DOHH2 (cell line): ENCODE measurements at regions not wholly inside any gene's neighbourhood (a gene's known extent, or its start where the extent isn't known, plus 50 kb on each side); places are given as distances from the start of the nearest gene placed in this dataset.

Experiments used
- EZH2phosphoT487 ChIP-seq: fragments of 200-600 bp; sonication (generic); IDR thresholded peaks from 2 replicates; pipeline ENCODE4 v1.6.1; 2017; ENCODE audit warnings: borderline replicate concordance, mild to moderate bottlenecking, antibody characterized with exemption, low read length, moderate library complexity, mixed read lengths
- TF ChIP-seq, protein P1 (sequence below): fragments of 200-600 bp; sonication (generic); IDR thresholded peaks from one replicate; pipeline ENCODE4 v1.5.1; 2014; ENCODE audit warnings: antibody characterized with exemption, mild to moderate bottlenecking, low read depth, low read length; ENCODE audit not compliant: poor library complexity, severe bottlenecking

DNA sequence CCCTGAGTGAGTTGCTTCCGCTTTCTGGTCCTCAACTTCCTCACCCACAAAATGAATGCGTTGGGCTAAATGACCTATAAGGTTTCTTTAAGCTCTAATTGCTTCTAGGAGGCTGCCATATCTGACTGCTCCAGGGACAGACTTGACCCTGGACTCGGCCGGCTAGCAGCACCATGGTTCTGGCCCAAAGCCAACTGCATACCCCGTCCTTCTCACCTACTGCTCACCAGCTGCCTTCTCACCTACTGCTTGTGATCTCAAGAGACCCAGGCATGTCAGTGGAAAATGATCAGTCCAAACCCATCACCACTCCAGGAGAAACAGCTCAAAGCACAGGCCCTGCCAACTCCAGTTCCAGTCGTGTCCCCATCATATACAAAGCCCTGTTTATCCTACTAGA is 124.3 kb upstream of the IRX5 start:
- TF ChIP-seq, protein P1, sequence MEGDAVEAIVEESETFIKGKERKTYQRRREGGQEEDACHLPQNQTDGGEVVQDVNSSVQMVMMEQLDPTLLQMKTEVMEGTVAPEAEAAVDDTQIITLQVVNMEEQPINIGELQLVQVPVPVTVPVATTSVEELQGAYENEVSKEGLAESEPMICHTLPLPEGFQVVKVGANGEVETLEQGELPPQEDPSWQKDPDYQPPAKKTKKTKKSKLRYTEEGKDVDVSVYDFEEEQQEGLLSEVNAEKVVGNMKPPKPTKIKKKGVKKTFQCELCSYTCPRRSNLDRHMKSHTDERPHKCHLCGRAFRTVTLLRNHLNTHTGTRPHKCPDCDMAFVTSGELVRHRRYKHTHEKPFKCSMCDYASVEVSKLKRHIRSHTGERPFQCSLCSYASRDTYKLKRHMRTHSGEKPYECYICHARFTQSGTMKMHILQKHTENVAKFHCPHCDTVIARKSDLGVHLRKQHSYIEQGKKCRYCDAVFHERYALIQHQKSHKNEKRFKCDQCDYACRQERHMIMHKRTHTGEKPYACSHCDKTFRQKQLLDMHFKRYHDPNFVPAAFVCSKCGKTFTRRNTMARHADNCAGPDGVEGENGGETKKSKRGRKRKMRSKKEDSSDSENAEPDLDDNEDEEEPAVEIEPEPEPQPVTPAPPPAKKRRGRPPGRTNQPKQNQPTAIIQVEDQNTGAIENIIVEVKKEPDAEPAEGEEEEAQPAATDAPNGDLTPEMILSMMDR = no peak
- TF ChIP-seq EZH2phosphoT487 = no peak
